ENCODE measurements at regions not wholly inside any gene's neighbourhood (a gene's known extent, or its start where the extent isn't known, plus 50 kb on each side); places are given as distances from the start of the nearest gene placed in this dataset.

GRCh38 chr15:77556622-77557021 lies 76.1 kb downstream of the LINGO1 start:
- TF ChIP-seq CTCF (IDR thresholded peaks at IDR 0.05; ENCODE audit: low read length) = no peak
- no peak for TF ChIP-seq EZH2 (IDR thresholded peaks at IDR 0.05; ENCODE audit: borderline replicate concordance, low read length)
